GM20431 (cell line): ENCODE measurements at regions not wholly inside any gene's neighbourhood (a gene's known extent, or its start where the extent isn't known, plus 50 kb on each side); places are given as distances from the start of the nearest gene placed in this dataset.

Experiments used
- in situ Hi-C: fragments of 300-500 bp; cut with MseI, MboI; formaldehyde crosslinking; loops from one replicate; pipeline ENCODE4 v1.15.0; 2020; ENCODE audit warnings: low sequenced_read_pairs; ENCODE audit not compliant: unreplicated experiment

DNA sequence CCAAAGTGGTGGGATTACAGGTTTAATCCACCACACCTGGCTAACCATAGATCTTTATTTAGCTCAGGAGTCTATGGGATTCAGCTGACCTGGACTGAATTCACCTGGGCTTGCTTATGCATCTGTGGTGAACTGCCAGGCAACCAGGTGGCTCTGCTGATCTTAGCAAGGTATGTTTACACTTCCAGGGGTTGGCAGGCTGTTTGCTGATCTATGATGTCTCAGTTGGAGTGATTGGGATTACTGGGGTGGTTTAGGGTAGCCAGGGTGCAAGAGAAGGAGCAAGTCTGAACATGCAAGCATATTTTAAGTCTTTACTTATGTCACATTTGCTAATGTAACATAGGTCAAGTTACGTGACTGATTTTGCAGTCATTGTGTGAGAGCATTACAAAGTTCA is 63.6 kb upstream of the JAK2 start:
- in situ Hi-C loops = no loop called here

DNA sequence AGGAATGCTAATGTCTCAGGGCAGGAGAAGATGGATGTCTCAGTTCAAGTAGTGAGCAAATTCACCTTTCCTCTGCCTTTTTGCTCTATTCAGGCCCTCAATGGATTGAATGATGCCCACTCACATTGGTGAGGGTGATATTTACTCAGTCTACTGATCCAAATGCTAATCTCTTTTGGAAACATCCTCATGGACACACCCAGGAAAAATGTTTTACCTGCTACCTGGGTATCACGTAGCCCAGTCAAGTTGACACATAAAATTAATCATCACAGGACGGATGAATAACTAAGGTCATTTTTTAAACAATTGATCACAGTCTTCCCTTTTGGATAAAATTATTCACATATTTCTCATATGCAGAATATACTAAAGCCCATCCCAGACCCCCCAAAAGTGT is 63.0 kb upstream of the JAK2 start:
- in situ Hi-C loops = no loop called here

DNA sequence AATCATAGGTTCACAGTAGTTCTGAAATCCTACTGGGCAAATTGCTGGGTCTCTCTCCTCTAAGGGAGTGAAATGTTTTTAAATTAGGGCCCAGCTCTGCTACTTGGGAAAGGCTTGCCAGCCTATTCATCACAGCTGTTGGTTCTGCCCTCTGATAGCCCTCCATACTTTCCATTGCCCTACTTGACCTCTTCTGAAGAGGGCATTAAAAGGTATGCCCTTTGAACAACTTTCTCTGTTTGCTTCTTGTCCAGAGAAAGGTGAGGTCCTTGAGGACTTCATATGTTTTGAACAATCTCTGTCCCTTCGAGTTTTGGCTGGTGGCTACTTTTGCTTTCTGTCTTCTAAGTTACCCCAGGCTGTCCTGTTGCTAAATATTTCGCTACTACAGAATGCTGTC is 62.3 kb upstream of the JAK2 start:
- in situ Hi-C loops = no loop called here

DNA sequence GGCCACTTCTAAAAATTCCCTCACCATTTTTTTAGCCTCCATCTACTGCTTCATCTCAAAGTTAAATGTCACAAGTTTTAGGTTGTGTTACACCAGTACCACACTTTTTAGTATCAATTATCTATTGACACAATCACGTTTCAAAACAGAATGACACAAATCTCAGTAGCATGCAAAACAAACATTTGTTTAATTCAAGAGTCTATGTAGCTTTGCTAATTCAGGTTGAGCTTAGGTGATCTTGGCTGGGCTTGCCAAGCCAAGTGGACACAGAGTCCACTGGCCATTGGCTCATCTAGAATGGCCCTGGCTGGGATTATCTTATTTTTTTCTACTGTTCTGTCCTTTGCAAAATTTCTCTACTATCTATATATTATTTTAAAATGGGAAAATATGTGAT is 61.9 kb upstream of the JAK2 start:
- in situ Hi-C loops = no loop called here

DNA sequence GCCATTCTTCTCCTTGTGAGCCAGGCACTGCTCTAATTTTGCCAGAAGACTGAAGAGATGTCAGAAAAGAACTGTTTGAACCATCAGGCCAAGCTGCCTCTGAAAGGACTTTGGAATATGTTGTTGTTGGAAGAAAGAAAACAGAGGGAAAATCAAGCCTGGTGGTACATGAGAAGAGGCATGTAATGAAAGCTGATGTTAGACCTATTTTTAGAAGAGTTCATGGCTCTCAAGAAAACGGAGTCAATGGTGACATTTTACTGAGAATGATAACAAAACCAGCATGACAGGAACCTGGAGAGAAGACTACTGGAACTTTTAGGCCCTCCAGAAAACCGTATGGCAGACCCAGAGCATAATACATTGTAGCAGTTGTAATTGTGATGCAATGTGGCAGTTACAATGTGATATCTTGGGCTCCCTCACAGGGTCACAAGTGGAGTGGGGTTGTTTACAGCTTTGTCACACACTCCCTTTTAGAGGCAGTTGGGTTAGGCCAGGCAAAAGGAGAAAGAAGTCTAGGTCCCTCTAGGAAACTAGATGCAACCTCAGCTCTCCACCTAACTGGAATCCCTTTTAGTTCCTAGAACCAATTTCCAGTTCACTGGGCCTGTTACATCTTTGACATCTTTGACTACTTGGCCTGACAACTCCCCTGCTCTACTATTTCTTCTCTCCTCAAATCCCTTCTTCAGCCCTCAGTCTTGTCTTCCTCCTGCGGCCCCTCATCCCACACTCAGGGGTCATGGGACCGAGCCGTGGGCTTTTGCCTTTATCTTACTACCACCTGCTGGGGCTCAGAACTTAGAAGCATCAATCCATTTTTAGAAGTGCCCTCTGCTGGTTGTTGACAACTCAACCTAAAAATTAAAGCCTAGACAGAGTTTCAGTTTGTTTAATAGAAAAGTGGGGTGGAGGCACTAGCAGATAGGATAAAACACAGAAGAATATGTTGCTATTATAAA is 61.2 kb upstream of the JAK2 start:
- in situ Hi-C loops = no loop called here

DNA sequence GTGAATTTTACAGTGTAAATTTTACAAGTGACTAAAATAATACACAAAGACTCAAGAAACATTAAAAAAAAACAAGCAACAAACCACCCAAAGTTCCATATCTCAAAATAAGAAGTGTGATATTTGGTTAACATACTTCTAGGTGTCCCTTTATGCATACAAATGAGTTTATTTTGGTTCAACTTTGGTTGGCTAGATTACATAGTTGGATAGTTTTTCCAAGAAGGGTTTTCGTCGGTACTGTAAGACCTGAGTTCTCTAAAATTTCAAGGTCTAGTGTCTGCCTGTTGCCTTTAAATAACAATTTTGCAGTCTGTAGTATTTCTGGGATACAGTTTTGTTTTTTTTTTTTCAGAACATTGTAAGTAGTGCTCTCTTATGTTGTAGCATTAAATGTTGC is 58.8 kb upstream of the JAK2 start:
- in situ Hi-C loops = loop anchor here (25.0 kb wide), 1 partner anchor 164 kb away; no protein-coding TSS in a partner anchor

DNA sequence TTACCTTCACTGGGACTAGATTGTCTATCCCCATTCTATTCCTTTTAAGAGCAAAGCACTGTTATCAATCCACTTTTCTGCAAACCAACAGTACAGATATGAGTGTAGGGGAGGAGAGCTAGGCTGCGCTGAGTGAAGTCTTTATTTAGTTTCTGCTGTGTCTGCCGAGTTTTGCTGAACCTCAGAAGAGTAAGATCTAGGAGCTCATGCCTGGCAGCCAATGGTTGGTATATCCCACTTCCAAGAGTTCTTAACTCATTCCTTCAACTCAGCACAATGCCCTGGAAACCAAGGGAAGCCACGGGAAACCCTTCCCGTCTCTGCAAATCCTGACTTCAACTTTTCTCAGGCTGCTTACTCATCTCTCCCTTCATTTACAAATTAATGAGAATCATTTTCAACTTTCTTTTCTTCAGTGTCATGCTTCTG is 58.0 kb upstream of the JAK2 start:
- in situ Hi-C loops = loop anchor here (25.0 kb wide), 1 partner anchor 165 kb away; no protein-coding TSS in a partner anchor

DNA sequence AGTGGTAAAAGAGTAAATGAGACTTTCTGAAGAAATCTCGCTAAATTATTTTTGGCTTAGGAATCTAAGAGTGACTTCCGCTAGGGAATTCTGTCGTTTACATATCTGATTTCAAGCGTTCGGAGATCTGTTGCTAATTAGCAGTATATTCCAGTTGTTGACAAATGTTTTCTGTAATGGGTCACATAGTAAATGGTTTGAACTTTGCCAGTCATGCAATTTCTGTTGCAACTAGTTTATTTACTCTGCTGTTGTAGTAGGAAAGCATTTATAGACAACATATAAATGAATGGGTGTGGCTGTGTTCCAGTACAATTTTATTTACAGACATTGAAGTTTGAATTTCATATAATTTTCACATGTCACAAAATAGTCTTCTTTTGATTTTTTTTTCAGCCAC is 57.4 kb upstream of the JAK2 start:
- in situ Hi-C loops = loop anchor here (25.0 kb wide), 1 partner anchor 165 kb away; no protein-coding TSS in a partner anchor

DNA sequence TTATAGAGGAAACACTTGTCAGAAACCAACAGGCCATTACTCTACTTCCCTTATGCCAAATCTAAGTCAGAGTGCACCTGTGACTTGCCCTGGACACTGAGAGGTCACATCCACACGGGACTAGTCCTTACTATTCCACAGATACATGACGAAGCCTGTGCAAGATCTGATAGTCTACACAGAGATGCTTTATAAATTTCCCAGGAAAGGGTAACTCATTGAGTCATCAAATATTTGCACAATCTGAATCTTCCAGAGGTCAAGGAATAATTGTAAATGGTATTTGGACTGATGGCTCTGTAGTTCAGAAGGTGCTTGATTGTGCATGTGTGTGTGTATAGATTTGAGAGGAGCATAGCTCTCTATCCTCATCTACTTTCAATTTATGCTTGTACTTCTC is 55.2 kb upstream of the JAK2 start:
- in situ Hi-C loops = loop anchor here (25.0 kb wide), 1 partner anchor 168 kb away; no protein-coding TSS in a partner anchor

DNA sequence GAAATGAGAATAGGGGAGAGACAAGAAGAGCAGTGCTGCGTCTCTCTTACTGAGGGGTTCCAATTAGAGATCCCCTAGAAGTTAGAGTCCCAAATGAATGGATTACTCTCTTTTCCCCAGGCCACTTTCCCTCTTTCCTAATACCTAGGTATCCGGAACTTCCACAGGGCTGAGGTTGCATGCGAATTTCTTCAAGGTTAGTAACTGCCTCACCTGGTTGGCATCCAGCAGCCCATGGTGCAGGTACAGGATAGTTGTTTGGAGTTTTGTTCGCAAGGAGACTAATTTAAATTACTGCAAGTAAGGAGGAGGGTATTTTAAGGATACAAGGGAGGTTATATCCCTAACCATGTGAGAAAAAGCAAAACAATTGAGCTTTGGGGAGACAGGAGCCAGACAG is 52.4 kb upstream of the JAK2 start:
- in situ Hi-C loops = loop anchor here (25.0 kb wide), 1 partner anchor 170 kb away; no protein-coding TSS in a partner anchor

DNA sequence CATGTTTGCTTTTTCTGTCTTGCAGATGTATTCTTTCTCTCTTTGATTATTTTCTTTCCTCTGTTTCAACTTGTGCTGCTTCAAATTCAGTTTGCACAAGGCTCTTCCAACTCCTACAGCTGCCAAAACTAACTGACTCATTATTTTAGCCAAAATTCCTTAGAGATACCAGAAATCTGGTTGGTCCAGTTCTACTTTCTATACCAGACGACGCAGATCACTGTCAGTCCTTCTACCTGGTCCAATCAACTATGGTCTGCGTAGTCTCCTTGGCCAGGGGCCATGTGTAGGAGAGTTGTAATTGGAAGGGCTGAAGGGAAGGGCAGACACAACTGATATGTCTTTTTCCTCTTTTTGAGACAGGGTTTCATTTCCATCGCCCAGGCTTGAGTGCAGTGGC is 51.9 kb upstream of the JAK2 start:
- in situ Hi-C loops = loop anchor here (25.0 kb wide), 1 partner anchor 171 kb away; no protein-coding TSS in a partner anchor

DNA sequence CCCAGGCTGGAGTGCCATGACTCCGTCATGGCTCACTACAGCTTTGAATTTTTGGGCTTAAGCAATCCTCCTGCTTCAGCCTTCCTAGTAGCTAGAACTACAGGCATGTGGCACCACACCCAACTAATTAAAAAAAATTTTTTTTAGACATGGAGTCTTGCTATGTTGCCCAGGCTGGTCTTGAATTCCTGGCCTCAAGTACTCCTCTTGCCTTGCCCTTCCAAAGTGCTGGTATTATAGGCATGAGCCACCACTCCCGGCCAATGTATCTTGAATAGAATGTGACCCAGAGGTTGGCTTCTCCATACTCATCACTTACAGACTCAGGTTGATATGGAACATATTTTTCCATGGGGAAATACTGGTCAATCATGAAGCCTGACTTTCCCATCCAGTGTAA is 51.2 kb upstream of the JAK2 start:
- in situ Hi-C loops = loop anchor here (25.0 kb wide), 1 partner anchor 172 kb away; no protein-coding TSS in a partner anchor

DNA sequence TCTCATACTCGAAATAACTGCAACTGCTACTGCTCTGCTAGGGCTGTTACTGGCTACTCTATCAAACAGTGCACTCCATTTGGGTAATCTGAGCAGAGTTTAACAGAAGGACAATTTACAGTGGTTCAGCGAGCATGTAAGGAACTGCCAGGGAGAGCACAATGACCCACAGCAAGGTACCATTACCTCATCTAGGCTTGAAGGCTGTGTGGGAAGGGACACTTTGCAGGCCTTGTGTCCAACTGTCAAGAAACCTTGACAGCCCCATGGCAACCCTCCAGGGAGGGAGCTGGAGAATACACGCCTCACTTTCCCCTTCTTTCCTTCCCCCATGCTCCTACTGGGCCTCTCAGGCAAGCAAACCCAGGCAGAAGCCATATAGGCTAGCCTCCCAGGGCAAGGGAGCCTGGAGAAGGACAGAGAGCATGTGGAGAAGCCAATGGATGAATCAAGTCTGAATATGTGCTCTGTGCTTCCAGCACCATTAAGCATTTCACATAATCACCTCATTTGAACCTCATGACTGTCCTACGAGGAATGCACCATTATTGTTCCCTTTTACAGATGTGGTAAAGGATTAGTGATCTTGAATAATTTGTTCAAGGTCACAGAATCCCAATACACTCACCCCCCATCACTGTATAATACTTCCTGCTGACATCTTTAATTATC is 49.9 kb upstream of the JAK2 start:
- in situ Hi-C loops = loop anchor here (25.0 kb wide), 1 partner anchor 173 kb away; no protein-coding TSS in a partner anchor
